ENCODE measurements at regions not wholly inside any gene's neighbourhood (a gene's known extent, or its start where the extent isn't known, plus 50 kb on each side); places are given as distances from the start of the nearest gene placed in this dataset.
"Not testable (repeated sequence)": the region's sequence is repeated elsewhere in the genome, so short reads cannot be mapped to it uniquely, and the experiment has no call there.

DNA sequence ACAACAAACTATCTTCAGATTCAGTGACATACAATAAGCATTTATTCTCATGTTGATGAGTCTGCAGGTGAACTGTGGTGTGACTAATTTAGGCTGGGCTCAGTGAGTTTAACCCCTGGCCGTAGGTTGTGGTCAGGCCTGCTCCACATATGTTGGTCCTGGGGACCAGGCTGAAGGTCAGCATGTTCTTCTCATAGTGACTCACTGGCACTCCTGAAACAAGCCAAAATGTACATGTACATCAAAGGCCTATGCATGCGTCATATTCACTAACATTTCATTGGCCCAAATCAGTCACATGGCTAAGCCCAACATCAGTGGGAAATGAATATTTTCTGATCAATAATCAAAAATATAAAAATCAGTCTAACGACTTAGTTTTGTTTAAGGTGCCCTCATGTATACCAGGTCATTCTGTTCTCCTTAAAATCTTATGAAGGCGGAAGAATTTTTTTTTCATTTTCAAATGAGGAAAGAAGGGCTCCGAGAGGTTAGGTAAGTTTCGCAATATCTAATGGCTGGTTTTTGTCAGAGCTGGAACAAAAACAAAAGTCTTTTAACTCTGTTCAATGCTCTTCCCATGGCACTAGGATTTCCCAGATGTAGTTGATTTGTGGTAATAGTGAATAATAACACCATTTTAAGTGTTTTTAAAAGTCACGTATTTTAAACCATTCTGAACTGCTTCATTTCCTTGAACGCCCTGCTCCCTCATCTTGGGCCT lies 148.5 kb downstream of the MFSD1 start:
- Histone ChIP-seq H3K27ac (no peak overlapping the region), H3K9ac (ENCODE audit: low read depth in 2 of 2, low read length in 2 of 2) (no peak overlapping the region), H3K9me3 (no peaks in the 10 kb centered on the region), H3K4me3 (no peak overlapping the region), H3K36me3 (no peaks in the 10 kb centered on the region), H3K27me3 (no peaks in the 10 kb centered on the region), H3K4me1 (no peaks in the 10 kb centered on the region)
- intact Hi-C loops (cut with DNase I) = no loop called here
- DNase-seq = no peak
- TF ChIP-seq, protein P1, sequence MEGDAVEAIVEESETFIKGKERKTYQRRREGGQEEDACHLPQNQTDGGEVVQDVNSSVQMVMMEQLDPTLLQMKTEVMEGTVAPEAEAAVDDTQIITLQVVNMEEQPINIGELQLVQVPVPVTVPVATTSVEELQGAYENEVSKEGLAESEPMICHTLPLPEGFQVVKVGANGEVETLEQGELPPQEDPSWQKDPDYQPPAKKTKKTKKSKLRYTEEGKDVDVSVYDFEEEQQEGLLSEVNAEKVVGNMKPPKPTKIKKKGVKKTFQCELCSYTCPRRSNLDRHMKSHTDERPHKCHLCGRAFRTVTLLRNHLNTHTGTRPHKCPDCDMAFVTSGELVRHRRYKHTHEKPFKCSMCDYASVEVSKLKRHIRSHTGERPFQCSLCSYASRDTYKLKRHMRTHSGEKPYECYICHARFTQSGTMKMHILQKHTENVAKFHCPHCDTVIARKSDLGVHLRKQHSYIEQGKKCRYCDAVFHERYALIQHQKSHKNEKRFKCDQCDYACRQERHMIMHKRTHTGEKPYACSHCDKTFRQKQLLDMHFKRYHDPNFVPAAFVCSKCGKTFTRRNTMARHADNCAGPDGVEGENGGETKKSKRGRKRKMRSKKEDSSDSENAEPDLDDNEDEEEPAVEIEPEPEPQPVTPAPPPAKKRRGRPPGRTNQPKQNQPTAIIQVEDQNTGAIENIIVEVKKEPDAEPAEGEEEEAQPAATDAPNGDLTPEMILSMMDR (IDR thresholded peaks at IDR 0.05) = no peak

DNA sequence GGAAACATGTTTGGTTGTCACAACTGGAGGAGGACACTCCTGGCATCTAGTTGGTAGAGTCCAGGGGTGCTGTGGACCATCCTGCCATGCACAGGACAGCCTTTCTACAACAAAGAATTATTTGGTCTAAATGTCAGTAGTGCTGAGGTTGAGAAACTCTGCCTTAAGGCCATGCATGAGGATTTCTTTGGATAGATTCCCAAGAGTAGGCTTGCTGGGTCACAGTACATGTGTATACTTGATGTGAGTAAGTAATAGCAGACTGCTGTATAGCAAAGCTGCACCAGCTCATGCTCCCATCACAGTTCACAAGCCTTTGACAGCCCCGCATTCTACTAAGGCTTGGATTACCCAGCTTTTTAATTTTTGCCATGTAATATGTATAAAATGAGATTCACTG lies 151.3 kb downstream of the MFSD1 start:
- DNase-seq = no peak
- intact Hi-C loops (cut with DNase I) = no loop called here
- no peaks in the 10 kb centered on the region for H3K4me1 ChIP-seq
- H3K9me3 ChIP-seq = no peaks in the 10 kb centered on the region
- H3K27me3 ChIP-seq = no peaks in the 10 kb centered on the region
- no peak overlapping the region for H3K27ac ChIP-seq
- no peak overlapping the region for H3K4me3 ChIP-seq
- TF ChIP-seq, protein P1 (IDR thresholded peaks at IDR 0.05) = no peak
- H3K9ac ChIP-seq (ENCODE audit: low read depth in 2 of 2, low read length in 2 of 2) = no peak overlapping the region
- no peaks in the 10 kb centered on the region for H3K36me3 ChIP-seq

DNA sequence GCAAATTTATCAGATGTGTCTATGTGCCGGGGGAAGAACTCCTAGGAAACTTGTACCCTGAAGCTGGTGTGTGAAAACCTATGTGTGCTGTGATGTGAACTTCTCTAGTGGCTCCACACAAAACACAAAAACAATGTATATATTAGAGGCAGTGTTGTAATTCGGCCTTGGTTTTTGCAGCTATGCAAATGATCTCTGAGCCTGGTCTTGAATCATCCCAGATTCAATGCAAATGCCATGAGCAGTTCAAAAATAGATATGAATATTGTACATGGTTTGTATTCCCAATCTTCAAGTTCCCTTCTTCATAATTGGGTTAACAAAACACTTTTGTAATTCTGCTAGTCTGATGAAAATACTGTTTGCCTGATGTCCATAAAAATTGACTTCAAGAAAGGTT lies 152.6 kb downstream of the MFSD1 start:
- Histone ChIP-seq H3K27me3 (no peaks in the 10 kb centered on the region), H3K9ac (ENCODE audit: low read depth in 2 of 2, low read length in 2 of 2) (no peak overlapping the region), H3K9me3 (no peaks in the 10 kb centered on the region), H3K36me3 (no peaks in the 10 kb centered on the region), H3K4me1 (no peaks in the 10 kb centered on the region), H3K27ac (no peak overlapping the region), H3K4me3 (no peak overlapping the region)
- intact Hi-C loops (cut with DNase I) = no loop called here
- TF ChIP-seq, protein P1 (IDR thresholded peaks at IDR 0.05) = no peak
- DNase-seq = no peak

DNA sequence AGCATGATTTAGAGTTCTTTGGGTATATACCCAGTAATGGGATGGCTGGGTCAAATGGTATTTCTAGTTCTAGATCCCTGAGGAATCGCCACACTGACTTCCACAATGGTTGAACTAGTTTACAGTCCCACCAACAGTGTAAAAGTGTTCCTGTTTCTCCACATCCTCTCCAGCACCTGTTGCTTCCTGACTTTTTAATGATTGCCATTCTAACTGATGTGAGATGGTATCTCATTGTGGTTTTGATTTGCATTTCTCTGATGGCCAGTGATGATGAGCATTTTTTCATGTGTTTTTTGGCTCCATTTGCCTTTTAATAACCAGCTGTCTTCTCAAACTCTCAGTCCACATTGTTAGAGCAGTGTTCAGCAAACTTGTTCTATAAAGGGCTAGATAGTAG lies 155.9 kb downstream of the MFSD1 start:
- H3K9me3 ChIP-seq; H3K4me1 ChIP-seq; H3K4me3 ChIP-seq; H3K27me3 ChIP-seq; intact Hi-C loops (cut with DNase I); DNase-seq; H3K27ac ChIP-seq; H3K36me3 ChIP-seq; H3K9ac ChIP-seq (ENCODE audit: low read depth in 2 of 2, low read length in 2 of 2): not testable (repeated sequence)

DNA sequence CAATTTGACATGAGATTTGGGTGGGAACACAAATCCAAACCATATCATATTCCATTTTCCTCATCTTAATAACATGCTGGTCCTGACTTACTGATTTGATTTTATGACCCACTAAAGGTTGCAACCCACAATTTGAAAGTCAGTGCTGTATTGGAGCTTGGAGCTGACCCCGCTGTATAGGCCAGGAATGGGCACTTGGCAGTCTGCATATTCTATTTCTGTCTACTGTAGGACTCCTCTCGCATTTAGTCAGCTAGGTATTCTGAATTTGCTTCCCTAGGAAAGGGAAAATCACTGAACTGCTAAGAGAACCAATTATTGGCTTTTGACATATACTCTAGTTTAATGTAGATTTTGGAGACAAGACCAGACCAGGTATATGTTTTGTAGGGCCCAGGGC lies 157.0 kb downstream of the MFSD1 start:
- no peak for DNase-seq
- no peak overlapping the region for H3K4me3 ChIP-seq
- H3K4me1 ChIP-seq = no peaks in the 10 kb centered on the region
- H3K27me3 ChIP-seq = no peaks in the 10 kb centered on the region
- H3K9ac ChIP-seq (ENCODE audit: low read depth in 2 of 2, low read length in 2 of 2) = no peak overlapping the region
- no peaks in the 10 kb centered on the region for H3K9me3 ChIP-seq
- H3K36me3 ChIP-seq = no peaks in the 10 kb centered on the region
- H3K27ac ChIP-seq = no peak overlapping the region
- TF ChIP-seq, protein P1 (IDR thresholded peaks at IDR 0.05) = no peak
- intact Hi-C loops (cut with DNase I) = no loop called here

DNA sequence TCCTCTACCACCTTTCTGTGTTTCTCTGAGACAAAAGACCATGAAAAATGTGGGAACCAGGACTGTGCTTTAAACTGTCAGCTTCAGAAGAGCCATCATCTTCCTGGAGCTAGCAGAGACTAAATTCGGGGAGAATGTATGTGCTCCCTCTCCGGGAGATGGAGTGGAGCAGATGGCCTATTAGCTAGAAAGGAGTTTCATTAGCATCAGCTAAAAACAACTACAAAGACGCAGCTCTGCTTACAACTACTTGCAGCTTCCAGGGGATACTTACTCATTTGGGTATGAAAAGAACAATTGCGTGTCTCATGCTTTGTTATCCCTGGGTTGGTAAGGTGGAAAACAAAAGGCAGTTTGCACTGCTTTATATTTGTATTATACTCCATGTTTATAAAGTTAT lies 159.6 kb downstream of the MFSD1 start:
- H3K9ac ChIP-seq (ENCODE audit: low read depth in 2 of 2, low read length in 2 of 2) = no peak overlapping the region
- no peak overlapping the region for H3K27ac ChIP-seq
- intact Hi-C loops (cut with DNase I) = no loop called here
- TF ChIP-seq, protein P1 (IDR thresholded peaks at IDR 0.05) = no peak
- DNase-seq = no peak
- H3K4me1 ChIP-seq = no peaks in the 10 kb centered on the region
- H3K4me3 ChIP-seq = no peak overlapping the region
- H3K36me3 ChIP-seq = no peaks in the 10 kb centered on the region
- no peaks in the 10 kb centered on the region for H3K27me3 ChIP-seq
- H3K9me3 ChIP-seq = no peaks in the 10 kb centered on the region

All from colonic mucosa (tissue), 4 donors.